ENCODE measurements at regions not wholly inside any gene's neighbourhood (a gene's known extent, or its start where the extent isn't known, plus 50 kb on each side); places are given as distances from the start of the nearest gene placed in this dataset.

DNA sequence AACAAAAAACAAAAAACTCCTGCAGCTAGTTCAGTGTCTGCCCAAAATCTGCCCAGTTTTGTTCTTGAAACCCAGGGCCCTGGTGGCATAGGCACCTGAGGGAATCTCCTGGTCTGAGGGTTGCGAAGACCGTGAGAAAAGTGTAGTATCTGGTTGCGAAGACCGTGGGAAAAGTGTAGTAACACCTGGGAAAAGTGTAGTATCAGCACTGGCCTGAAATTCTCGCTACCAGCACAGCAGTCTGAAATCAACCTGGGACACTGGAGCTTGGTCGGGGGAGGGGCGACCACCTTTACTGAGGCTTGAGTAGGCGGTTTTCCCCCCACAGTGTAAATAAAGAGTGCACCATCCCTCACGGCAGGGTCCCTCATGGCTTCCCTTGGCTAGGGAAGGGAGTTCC, 82.5 kb upstream of the SP4 start:
- WGBS (ENCODE audit: low lambda C conversion rate, missing lambda C conversion rate) = 77% methylated on average over 9 of the region's 9 CpGs
- no peaks in the 10 kb centered on the region for H3K27me3 ChIP-seq
- no peaks in the 10 kb centered on the region for H3K9me3 ChIP-seq (ENCODE audit: low read depth)
- H3K9me2 ChIP-seq (replicated peaks; ENCODE audit: insufficient read depth) = no peaks in the 10 kb centered on the region
- TF ChIP-seq, protein P1, sequence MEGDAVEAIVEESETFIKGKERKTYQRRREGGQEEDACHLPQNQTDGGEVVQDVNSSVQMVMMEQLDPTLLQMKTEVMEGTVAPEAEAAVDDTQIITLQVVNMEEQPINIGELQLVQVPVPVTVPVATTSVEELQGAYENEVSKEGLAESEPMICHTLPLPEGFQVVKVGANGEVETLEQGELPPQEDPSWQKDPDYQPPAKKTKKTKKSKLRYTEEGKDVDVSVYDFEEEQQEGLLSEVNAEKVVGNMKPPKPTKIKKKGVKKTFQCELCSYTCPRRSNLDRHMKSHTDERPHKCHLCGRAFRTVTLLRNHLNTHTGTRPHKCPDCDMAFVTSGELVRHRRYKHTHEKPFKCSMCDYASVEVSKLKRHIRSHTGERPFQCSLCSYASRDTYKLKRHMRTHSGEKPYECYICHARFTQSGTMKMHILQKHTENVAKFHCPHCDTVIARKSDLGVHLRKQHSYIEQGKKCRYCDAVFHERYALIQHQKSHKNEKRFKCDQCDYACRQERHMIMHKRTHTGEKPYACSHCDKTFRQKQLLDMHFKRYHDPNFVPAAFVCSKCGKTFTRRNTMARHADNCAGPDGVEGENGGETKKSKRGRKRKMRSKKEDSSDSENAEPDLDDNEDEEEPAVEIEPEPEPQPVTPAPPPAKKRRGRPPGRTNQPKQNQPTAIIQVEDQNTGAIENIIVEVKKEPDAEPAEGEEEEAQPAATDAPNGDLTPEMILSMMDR (IDR thresholded peaks at IDR 0.05; ENCODE audit: poor library complexity) = no peak
- TF ChIP-seq EZH2phosphoT487 (IDR thresholded peaks at IDR 0.05; ENCODE audit: low read depth, severe bottlenecking, unreplicated experiment) (no peak), EZH2 (IDR thresholded peaks at IDR 0.05; ENCODE audit: borderline replicate concordance) (no peak)
- no peak overlapping the region for H3K4me2 ChIP-seq
- H3K27ac ChIP-seq = no peak overlapping the region
- no peak overlapping the region for H3K4me3 ChIP-seq
- H2AFZ ChIP-seq = no peak overlapping the region
- DNase-seq (ENCODE audit: low spot score) = no peak
- H3K36me3 ChIP-seq (replicated peaks; ENCODE audit: insufficient read depth, low read depth) = no peaks in the 10 kb centered on the region
- H3K4me1 ChIP-seq (ENCODE audit: insufficient read depth) = no peaks in the 10 kb centered on the region
- no peaks in the 10 kb centered on the region for H3K79me2 ChIP-seq
- H4K20me1 ChIP-seq (ENCODE audit: insufficient read depth, poor library complexity, severe bottlenecking) = no peaks in the 10 kb centered on the region

DNA sequence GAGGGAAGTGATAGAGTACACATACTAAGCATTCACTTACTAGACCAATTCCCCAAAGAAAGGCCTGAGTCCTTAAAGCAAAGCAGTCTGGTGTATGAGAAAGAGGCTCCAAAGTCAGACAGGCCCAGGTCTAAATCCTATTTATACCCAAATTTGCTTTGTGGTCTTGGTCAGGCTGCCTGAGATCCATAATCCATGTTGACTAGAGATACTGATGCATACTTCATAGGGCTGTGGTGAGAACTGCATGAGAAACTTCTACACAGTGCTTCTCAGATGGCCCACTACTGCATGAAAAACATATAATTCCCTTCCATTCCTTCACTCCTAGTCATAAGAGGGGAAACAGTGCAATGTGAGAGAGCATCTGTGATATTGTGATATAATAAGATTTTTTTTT, 81.6 kb upstream of the SP4 start:
- Histone ChIP-seq H3K9me3 (ENCODE audit: low read depth) (no peaks in the 10 kb centered on the region), H3K9me2 (replicated peaks; ENCODE audit: insufficient read depth) (no peaks in the 10 kb centered on the region), H3K4me2 (no peak overlapping the region), H3K79me2 (no peaks in the 10 kb centered on the region), H3K27me3 (no peaks in the 10 kb centered on the region), H3K4me3 (no peak overlapping the region), H3K27ac (no peak overlapping the region), H3K36me3 (replicated peaks; ENCODE audit: insufficient read depth, low read depth) (no peaks in the 10 kb centered on the region), H2AFZ (no peak overlapping the region), H3K4me1 (ENCODE audit: insufficient read depth) (no peaks in the 10 kb centered on the region), H4K20me1 (ENCODE audit: insufficient read depth, poor library complexity, severe bottlenecking) (no peaks in the 10 kb centered on the region)
- no peak for DNase-seq (ENCODE audit: low spot score)
- TF ChIP-seq, protein P1 (IDR thresholded peaks at IDR 0.05; ENCODE audit: poor library complexity) = no peak
- TF ChIP-seq EZH2phosphoT487 (IDR thresholded peaks at IDR 0.05; ENCODE audit: low read depth, severe bottlenecking, unreplicated experiment) = no peak
- TF ChIP-seq EZH2 (IDR thresholded peaks at IDR 0.05; ENCODE audit: borderline replicate concordance) = no peak

DNA sequence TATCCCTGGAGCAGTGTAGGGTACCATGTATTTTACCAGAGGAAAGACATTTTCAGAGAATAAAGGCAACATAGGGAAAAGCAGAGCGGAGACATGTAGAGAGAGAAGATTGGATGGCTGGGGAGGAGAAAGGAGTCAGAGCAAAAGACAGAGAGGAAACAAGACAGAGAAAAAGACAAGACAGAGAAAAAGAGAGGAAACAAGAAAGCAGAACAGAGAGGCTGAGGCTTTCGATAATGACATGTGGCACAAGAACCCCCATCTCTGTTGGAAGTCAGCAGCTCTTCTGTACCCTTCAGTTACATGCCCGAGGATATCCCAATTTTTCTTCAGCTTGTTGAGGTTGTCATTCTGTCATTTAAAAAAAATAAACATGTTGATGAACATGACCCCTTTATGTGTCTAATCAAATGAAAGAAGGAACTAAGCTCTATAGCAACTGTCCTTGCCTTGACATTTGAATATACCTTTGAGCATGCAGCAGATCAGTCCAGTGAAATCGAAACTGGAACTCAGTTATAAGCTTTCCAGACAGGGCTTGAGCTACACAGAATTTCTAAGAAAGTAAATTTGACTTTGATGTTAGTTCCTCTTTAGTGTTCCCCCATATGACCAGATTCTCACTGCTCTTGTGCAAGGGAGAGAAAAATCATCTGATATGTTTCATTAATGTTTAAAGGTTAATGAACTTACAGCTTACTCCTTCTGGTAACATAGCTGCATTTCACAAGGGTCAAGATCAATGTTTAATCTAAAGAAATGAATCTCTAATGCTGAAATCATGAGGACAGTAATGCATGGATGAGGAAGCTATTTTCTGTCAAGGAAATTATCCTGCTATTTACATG, 75.1 kb upstream of the SP4 start:
- Histone ChIP-seq H3K9me3 (ENCODE audit: low read depth) (no peaks in the 10 kb centered on the region), H3K27ac (no peak overlapping the region), H3K4me3 (no peak overlapping the region), H3K9me2 (replicated peaks; ENCODE audit: insufficient read depth) (no peaks in the 10 kb centered on the region), H3K4me2 (no peak overlapping the region), H3K27me3 (no peaks in the 10 kb centered on the region), H3K79me2 (no peaks in the 10 kb centered on the region), H3K4me1 (ENCODE audit: insufficient read depth) (no peaks in the 10 kb centered on the region), H4K20me1 (ENCODE audit: insufficient read depth, poor library complexity, severe bottlenecking) (no peaks in the 10 kb centered on the region), H3K36me3 (replicated peaks; ENCODE audit: insufficient read depth, low read depth) (no peaks in the 10 kb centered on the region), H2AFZ (no peak overlapping the region)
- 85% methylated on average over 4 of the region's 4 CpGs for WGBS (ENCODE audit: low lambda C conversion rate, missing lambda C conversion rate)
- TF ChIP-seq EZH2 (IDR thresholded peaks at IDR 0.05; ENCODE audit: borderline replicate concordance) (no peak), EZH2phosphoT487 (IDR thresholded peaks at IDR 0.05; ENCODE audit: low read depth, severe bottlenecking, unreplicated experiment) (no peak)
- TF ChIP-seq, protein P1 (IDR thresholded peaks at IDR 0.05; ENCODE audit: poor library complexity) = no peak
- no peak for DNase-seq (ENCODE audit: low spot score)
